Liver (tissue), 3 donors: ENCODE measurements at regions not wholly inside any gene's neighbourhood (a gene's known extent, or its start where the extent isn't known, plus 50 kb on each side); places are given as distances from the start of the nearest gene placed in this dataset.
"Not testable (repeated sequence)": the region's sequence is repeated elsewhere in the genome, so short reads cannot be mapped to it uniquely, and the experiment has no call there.

ENCODE experiments used
- CTCF ChIP-seq: fragments of 150-350 bp; IDR thresholded peaks from 2 replicates; pipeline ENCODE4 v1.5.1; 2017; ENCODE audit warnings: improper control_type of control experiment, low read depth, low read length; ENCODE audit not compliant: missing input control
- MAX ChIP-seq: IDR thresholded peaks from 2 replicates; pipeline ENCODE4 v1.6.1; 2016; ENCODE audit warnings: antibody characterized with exemption
- SP1 ChIP-seq: IDR thresholded peaks from 2 replicates; pipeline ENCODE4 v1.6.1; 2018; ENCODE audit warnings: antibody characterized with exemption, mild to moderate bottlenecking
- TAF1 ChIP-seq: conservative IDR thresholded peaks from 2 replicates; pipeline ENCODE4 v1.6.1; 2016; ENCODE audit warnings: antibody characterized with exemption, mild to moderate bottlenecking
- ZBTB33 ChIP-seq: IDR thresholded peaks from 2 replicates; pipeline ENCODE4 v1.6.1; 2016; ENCODE audit warnings: antibody characterized with exemption
- donor health status: healthy.
- donor health status: healthy.

GRCh38 chr2:136312568-136312967 is 194.6 kb upstream of the CXCR4 start:
- TF ChIP-seq CTCF, MAX, TAF1, SP1, ZBTB33: not testable (repeated sequence)
